GM12873 (cell line): ENCODE measurements at regions not wholly inside any gene's neighbourhood (a gene's known extent, or its start where the extent isn't known, plus 50 kb on each side); places are given as distances from the start of the nearest gene placed in this dataset.

Source experiments
- TF ChIP-seq, protein P1 (sequence below): IDR thresholded peaks from 2 replicates; pipeline ENCODE4 v1.5.1; 2012; ENCODE audit warnings: low read depth, mild to moderate bottlenecking, moderate library complexity, low read length, control low read depth; ENCODE audit not compliant: insufficient read depth; ENCODE audit errors: missing control alignments

DNA sequence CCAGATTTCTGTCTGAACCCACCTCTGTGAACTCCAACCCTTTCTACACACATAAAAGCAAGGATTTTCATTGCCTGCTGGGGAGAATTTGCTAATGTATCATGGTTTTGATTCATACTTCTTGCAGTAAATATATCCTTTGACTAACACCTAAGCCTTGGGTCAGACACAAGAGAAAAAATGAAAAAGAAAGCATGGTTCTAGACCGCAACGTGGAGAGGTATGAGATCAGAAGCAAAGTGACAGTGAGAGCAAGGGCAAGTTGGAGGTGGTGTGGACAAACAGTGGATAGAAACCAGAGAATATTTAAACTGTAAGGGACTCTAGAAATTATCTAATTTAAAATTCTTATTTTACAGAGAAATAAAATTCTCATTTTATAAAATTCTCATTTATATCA lies 212.9 kb upstream of the SEMA6A start:
- TF ChIP-seq, protein P1, sequence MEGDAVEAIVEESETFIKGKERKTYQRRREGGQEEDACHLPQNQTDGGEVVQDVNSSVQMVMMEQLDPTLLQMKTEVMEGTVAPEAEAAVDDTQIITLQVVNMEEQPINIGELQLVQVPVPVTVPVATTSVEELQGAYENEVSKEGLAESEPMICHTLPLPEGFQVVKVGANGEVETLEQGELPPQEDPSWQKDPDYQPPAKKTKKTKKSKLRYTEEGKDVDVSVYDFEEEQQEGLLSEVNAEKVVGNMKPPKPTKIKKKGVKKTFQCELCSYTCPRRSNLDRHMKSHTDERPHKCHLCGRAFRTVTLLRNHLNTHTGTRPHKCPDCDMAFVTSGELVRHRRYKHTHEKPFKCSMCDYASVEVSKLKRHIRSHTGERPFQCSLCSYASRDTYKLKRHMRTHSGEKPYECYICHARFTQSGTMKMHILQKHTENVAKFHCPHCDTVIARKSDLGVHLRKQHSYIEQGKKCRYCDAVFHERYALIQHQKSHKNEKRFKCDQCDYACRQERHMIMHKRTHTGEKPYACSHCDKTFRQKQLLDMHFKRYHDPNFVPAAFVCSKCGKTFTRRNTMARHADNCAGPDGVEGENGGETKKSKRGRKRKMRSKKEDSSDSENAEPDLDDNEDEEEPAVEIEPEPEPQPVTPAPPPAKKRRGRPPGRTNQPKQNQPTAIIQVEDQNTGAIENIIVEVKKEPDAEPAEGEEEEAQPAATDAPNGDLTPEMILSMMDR: no peak

DNA sequence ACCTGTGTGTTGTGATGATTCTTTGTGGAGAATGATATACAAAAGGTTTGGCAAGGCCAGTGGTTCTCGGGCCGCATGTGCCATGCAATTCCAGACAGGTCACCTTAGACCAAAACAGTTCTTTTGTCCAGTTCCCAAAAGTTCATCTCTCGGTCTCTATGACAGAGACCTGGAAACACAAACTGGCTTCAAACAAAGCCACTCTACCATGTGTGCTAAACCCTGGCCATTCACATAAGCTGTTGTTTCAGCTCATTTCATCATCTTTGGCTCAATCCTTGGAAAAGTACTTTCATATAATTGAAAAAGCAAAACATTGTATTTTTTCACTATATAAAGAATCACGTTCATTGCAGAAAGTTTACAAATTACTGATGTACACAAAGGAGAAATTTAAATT lies 210.5 kb upstream of the SEMA6A start:
- TF ChIP-seq, protein P1: no peak

DNA sequence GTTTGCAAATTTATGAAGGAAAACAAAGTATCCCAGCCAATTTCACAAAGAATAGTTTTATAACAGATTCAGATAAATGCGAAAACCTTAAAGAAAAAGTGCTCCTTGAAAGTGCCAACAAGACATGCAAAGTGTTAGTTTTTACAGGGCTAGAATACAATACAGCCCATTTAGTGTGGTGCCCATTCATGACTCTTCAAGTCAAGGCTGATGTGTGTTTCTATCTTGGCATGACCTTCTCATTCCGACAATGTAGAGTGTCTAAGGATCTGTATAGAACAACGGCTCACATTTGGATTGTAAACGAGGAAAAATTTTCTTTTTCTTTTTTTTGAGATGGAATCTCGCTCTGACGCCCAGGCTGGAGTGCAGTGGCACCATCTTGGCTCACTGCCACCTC lies 205.2 kb upstream of the SEMA6A start:
- TF ChIP-seq, protein P1: no peak

DNA sequence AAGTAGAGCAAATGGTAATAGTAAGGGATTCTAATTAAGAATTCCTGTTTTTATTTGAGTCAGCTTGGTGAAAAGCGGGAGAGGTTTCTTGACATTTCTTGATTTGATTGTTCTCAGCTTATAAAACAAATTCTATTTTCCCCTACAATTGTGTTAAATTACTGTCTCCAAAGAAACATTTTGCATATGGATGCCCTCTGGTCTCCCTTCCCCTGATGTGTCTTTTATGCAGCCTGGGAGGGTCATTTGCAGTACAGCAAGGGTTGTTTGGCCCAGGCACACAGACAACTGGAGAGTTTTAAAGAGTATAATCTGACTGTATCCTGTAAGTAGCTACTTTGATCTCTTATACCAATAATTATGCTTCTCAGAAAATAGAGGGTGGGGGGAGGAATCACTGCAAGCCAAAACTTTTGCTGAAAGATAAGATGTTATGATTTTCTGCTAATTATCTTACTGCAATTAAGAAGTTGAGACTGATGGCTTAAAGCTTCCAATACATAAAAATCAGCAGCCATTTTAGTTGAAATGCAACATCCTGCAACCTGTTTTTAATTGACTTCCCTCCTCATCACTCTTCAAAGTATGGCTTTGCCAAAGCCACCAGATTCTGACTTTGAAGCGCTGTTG lies 204.1 kb upstream of the SEMA6A start:
- TF ChIP-seq, protein P1: no peak

DNA sequence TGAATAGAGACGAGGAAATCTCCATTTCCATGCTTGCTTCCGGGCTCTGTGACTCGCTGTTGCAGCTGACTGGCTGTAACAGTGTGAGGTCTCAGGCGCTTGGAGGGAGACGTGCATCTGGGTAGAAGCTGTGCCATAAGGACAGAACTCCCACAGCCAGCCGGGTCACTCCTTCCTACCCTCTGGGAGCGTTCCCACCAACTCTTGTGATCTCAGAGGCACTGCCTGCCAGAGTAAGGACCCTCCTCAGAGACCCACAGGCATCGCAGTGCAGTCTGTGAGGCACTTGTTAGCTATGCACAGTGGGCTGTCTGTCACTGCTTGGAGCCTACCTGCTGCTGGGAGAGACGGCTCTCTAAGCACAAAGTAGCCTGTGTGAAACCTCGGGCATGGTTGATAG lies 203.4 kb upstream of the SEMA6A start:
- TF ChIP-seq, protein P1: no peak

DNA sequence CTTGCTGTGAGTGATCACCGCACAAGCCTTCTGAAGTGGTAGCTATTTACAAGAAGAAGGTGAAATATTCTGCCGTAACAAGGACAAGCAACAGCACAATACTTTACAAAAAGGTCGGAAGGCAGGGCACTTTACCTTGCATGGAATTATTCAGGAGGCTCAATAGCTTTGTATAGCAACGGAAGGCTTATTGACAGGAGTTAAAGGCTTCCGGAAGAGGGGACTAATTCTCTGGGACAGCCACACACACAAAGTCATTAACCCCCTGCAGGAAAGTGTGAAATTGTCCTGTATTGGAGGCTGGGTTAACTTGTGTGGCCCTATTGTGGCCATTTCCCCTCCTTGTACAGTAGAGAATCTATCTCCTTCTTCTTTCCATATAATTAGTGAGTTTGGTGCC lies 199.3 kb upstream of the SEMA6A start:
- TF ChIP-seq, protein P1: no peak

DNA sequence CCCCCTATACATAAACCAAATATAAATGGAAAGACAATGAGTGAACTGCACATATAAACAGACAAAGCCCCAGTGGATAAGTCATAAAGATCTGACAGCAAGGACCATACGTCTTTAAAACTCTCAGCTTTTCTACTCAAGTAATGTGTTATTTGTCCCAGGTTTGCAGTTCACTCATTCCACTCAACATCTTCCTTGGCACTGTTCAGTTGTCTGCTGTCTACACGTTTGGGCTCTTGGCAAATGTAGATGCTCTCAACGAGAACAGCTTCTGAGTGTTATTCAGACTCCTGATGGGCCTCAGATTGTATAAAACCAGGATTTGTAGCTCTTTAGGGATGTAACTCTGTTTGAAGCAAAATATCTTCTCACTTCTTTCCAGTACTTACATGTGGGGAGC lies 198.2 kb upstream of the SEMA6A start:
- TF ChIP-seq, protein P1: no peak
